ENCODE measurements at regions not wholly inside any gene's neighbourhood (a gene's known extent, or its start where the extent isn't known, plus 50 kb on each side); places are given as distances from the start of the nearest gene placed in this dataset.

GRCh38 chr20:10990625-10991382 lies 317.0 kb upstream of the JAG1 start:
- H3K27ac Mint-ChIP-seq = peak overlapping the region in 1 of 3 experiments; percentile 39
- H3K4me3 Mint-ChIP-seq = no peak overlapping the region
- no peaks in the 10 kb centered on the region for H3K36me3 Mint-ChIP-seq (ENCODE audit: low read depth)
- TF ChIP-seq CTCF (IDR thresholded peaks at IDR 0.05; ENCODE audit: unreplicated experiment in 3 of 3) = no peak
- no peaks in the 10 kb centered on the region for H3K9me3 Mint-ChIP-seq
- peaks cover 38% of the 10 kb centered on the region for H3K4me1 Mint-ChIP-seq
- no peaks in the 10 kb centered on the region for H3K27me3 Mint-ChIP-seq (ENCODE audit: low read depth)

GRCh38 chr20:10992731-10993130 lies 318.9 kb upstream of the JAG1 start:
- Mint-ChIP-seq H3K36me3 (ENCODE audit: low read depth) (no peaks in the 10 kb centered on the region), H3K9me3 (no peaks in the 10 kb centered on the region), H3K27ac (peak overlapping the region; percentile 63 to 72 (median 69)), H3K4me1 (peaks cover 32% of the 10 kb centered on the region), H3K27me3 (ENCODE audit: low read depth) (peaks cover 4% of the 10 kb centered on the region), H3K4me3 (peak overlapping the region in 1 of 3 experiments; percentile 2)
- no peak for TF ChIP-seq CTCF (IDR thresholded peaks at IDR 0.05; ENCODE audit: unreplicated experiment in 3 of 3)

- Mint-ChIP-seq H3K4me3 (no peak overlapping the region), H3K4me1 (peaks cover 28% of the 10 kb centered on the region), H3K9me3 (no peaks in the 10 kb centered on the region), H3K27me3 (ENCODE audit: low read depth) (peaks cover 7% of the 10 kb centered on the region), H3K36me3 (ENCODE audit: low read depth) (no peaks in the 10 kb centered on the region), H3K27ac (no peak overlapping the region)
- no peak for TF ChIP-seq CTCF (IDR thresholded peaks at IDR 0.05; ENCODE audit: unreplicated experiment in 3 of 3)
Measured at GRCh38 chr20:10994991-10995700, 321.3 kb upstream of the JAG1 start.

- Mint-ChIP-seq H3K27me3 (ENCODE audit: low read depth) (peaks cover 7% of the 10 kb centered on the region), H3K27ac (no peak overlapping the region), H3K9me3 (no peaks in the 10 kb centered on the region), H3K36me3 (ENCODE audit: low read depth) (no peaks in the 10 kb centered on the region), H3K4me1 (peaks cover 22% of the 10 kb centered on the region), H3K4me3 (no peak overlapping the region)
- no peak for TF ChIP-seq CTCF (IDR thresholded peaks at IDR 0.05; ENCODE audit: unreplicated experiment in 3 of 3)
Measured at GRCh38 chr20:10998476-10998875, 324.7 kb upstream of the JAG1 start.

- Mint-ChIP-seq H3K36me3 (ENCODE audit: low read depth) (no peaks in the 10 kb centered on the region), H3K27me3 (ENCODE audit: low read depth) (peaks cover 7% of the 10 kb centered on the region), H3K4me3 (no peak overlapping the region), H3K27ac (peak overlapping the region in 1 of 3 experiments; percentile 29), H3K9me3 (no peaks in the 10 kb centered on the region), H3K4me1 (peaks cover 15% of the 10 kb centered on the region)
- no peak for TF ChIP-seq CTCF (IDR thresholded peaks at IDR 0.05; ENCODE audit: unreplicated experiment in 3 of 3)
Measured at GRCh38 chr20:11000416-11000815, 326.6 kb upstream of the JAG1 start.

Data from nephron (organoid).